Head of caudate nucleus (tissue), 42 donors: ENCODE measurements at regions not wholly inside any gene's neighbourhood (a gene's known extent, or its start where the extent isn't known, plus 50 kb on each side); places are given as distances from the start of the nearest gene placed in this dataset.
"Not testable (repeated sequence)": the region's sequence is repeated elsewhere in the genome, so short reads cannot be mapped to it uniquely, and the experiment has no call there.

ENCODE experiments used
- DNase-seq, 42 donors: peaks; one replicate each; pipeline versions ENCODE4 v3.0.0 to v3.0.0-alpha.2; 2020 to 2021; ENCODE audit warnings: mixed read lengths in 7 of 42
- intact Hi-C: fragments of 100-400 bp; cut with DNase I; formaldehyde crosslinking; loops from one replicate; pipeline ENCODE4 v1.15.0; 2022

GRCh38 chr2:124967325-124967724, 942.2 kb downstream of the CNTNAP5 start:
- DNase-seq = no peak
- intact Hi-C loops = no loop called here

GRCh38 chr2:124970030-124970429, 944.9 kb downstream of the CNTNAP5 start:
- intact Hi-C loops = no loop called here
- DNase-seq = peak in 24 of 42 donors; percentile 15 to 72 (median 36)

GRCh38 chr2:124973396-124973795, 948.3 kb downstream of the CNTNAP5 start:
- intact Hi-C loops = no loop called here
- DNase-seq = no peak

- no peak for DNase-seq
- intact Hi-C loops = no loop called here
These were observed 950.1 kb downstream of the CNTNAP5 start for GRCh38 chr2:124975224-124975623.

GRCh38 chr2:124975648-124976047, 950.6 kb downstream of the CNTNAP5 start:
- intact Hi-C loops = no loop called here
- no peak for DNase-seq

- intact Hi-C loops = no loop called here
- DNase-seq = no peak
These were observed 953.5 kb downstream of the CNTNAP5 start for GRCh38 chr2:124978597-124978996.

- intact Hi-C loops = no loop called here
- DNase-seq = no peak
These were observed 958.5 kb downstream of the CNTNAP5 start for GRCh38 chr2:124983595-124983994.

GRCh38 chr2:124985270-124985669, 960.2 kb downstream of the CNTNAP5 start:
- no peak for DNase-seq
- intact Hi-C loops = no loop called here

- intact Hi-C loops = no loop called here
- DNase-seq = no peak
These were observed 961.0 kb downstream of the CNTNAP5 start for GRCh38 chr2:124986136-124986535.

- DNase-seq, intact Hi-C loops: not testable (repeated sequence)
These were observed 961.8 kb downstream of the CNTNAP5 start for GRCh38 chr2:124986870-124987269.

GRCh38 chr2:124987436-124987835, 962.3 kb downstream of the CNTNAP5 start:
- intact Hi-C loops, DNase-seq: not testable (repeated sequence)

- DNase-seq = no peak
- intact Hi-C loops = no loop called here
These were observed 963.0 kb downstream of the CNTNAP5 start for GRCh38 chr2:124988111-124988510.

GRCh38 chr2:124988794-124989193, 963.7 kb downstream of the CNTNAP5 start:
- no peak for DNase-seq
- intact Hi-C loops = no loop called here

- no peak for DNase-seq
- intact Hi-C loops = no loop called here
These were observed 968.7 kb downstream of the CNTNAP5 start for GRCh38 chr2:124993809-124994208.

- no peak for DNase-seq
- intact Hi-C loops = no loop called here
These were observed 970.3 kb downstream of the CNTNAP5 start for GRCh38 chr2:124995185-124995912.

GRCh38 chr2:124996406-124996805, 971.3 kb downstream of the CNTNAP5 start:
- intact Hi-C loops = no loop called here
- DNase-seq = no peak

GRCh38 chr2:124999906-125000305, 974.8 kb downstream of the CNTNAP5 start:
- DNase-seq = no peak
- intact Hi-C loops = no loop called here

- intact Hi-C loops = no loop called here
- no peak for DNase-seq
These were observed 979.2 kb downstream of the CNTNAP5 start for GRCh38 chr2:125004106-125004800.

- DNase-seq = no peak
These were observed 981.6 kb downstream of the CNTNAP5 start for GRCh38 chr2:125006676-125007075.

GRCh38 chr2:125028721-125029120, 1003.6 kb downstream of the CNTNAP5 start:
- intact Hi-C loops = not testable (repeated sequence)
- DNase-seq = peak in 20 of 42 donors; percentile 4 to 77 (median 20)

More at GRCh38 chr2:125006676-125007075, 981.6 kb downstream of the CNTNAP5 start:
- intact Hi-C loops = no loop called here

- DNase-seq = no peak
- intact Hi-C loops = no loop called here
These were observed 1008.8 kb downstream of the CNTNAP5 start for GRCh38 chr2:125033871-125034270.
